ENCODE measurements at regions not wholly inside any gene's neighbourhood (a gene's known extent, or its start where the extent isn't known, plus 50 kb on each side); places are given as distances from the start of the nearest gene placed in this dataset.

DNA sequence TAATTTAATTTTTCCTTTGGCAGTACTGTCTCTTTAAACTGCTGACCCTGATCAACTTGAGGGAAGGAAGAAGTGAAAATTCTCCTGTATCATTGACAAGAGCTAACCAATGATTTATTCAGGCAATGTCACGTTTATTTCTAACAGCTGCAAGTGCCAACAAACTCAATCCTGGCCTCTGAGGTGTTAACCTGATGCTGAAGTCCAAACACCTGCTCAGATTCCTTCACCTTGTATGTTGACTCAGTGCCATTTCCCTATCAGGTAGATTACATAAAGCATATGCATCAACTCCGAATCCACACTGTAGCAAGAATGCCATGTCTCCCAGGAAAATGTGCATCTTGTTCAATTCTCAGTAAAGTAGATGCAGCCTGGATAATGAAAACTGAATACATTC is 820.0 kb downstream of the XPNPEP1 start:
- DNase-seq (ENCODE audit: extremely low spot score), result no peak
- CTCF ChIA-PET, result no interaction called here
- POLR2A ChIA-PET, result no interaction called here
- TF ChIP-seq, protein P1, sequence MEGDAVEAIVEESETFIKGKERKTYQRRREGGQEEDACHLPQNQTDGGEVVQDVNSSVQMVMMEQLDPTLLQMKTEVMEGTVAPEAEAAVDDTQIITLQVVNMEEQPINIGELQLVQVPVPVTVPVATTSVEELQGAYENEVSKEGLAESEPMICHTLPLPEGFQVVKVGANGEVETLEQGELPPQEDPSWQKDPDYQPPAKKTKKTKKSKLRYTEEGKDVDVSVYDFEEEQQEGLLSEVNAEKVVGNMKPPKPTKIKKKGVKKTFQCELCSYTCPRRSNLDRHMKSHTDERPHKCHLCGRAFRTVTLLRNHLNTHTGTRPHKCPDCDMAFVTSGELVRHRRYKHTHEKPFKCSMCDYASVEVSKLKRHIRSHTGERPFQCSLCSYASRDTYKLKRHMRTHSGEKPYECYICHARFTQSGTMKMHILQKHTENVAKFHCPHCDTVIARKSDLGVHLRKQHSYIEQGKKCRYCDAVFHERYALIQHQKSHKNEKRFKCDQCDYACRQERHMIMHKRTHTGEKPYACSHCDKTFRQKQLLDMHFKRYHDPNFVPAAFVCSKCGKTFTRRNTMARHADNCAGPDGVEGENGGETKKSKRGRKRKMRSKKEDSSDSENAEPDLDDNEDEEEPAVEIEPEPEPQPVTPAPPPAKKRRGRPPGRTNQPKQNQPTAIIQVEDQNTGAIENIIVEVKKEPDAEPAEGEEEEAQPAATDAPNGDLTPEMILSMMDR (IDR thresholded peaks at IDR 0.05; ENCODE audit: control extremely low read depth, extremely low read depth, low read depth, missing control alignments), result no peak

DNA sequence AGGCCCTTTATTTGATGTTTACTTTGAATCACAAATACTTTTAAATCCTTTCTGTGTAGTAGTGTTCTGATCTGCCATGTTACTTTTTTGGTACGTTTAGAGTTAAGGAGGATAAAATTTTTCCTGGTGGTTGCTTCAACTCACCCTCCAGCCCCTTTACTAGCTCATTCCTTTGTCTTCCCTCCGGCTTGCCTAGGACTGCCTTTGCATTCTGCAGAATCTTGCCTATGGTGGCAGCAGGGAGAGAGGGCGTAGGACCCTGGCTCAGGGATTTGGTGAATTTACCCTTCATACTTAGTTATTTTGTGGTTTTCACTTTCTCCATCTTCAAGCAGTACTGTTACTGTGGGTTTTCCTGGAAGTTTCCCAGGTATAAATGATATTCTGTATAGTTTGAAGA is 833.5 kb downstream of the XPNPEP1 start:
- TF ChIP-seq, protein P1 (IDR thresholded peaks at IDR 0.05; ENCODE audit: control extremely low read depth, extremely low read depth, low read depth, missing control alignments), result no peak
- ChIA-PET CTCF (interaction anchor here (1.5 kb wide), 1 partner anchor 11 kb away, joined by 5 read pairs; no protein-coding TSS in a partner anchor), POLR2A (no interaction called here)
- DNase-seq (ENCODE audit: extremely low spot score), result no peak

DNA sequence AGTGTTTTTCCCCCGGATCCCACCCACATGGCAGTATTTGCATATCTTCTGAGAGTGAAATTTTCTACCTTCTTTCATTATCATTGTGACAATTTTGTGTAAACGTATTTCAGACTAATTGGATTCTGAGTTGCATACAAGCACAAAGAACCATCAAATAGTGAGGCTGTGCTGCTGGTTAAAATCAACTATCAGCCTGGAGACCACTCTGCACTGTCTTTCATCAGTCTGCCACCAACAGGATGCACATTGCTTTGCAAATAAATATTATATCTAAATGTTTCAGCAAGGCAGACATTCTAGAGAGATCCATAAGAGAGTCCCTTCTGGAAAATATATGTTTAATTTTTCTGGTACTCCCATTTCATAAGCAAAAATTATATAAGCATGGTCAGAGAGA is 851.8 kb downstream of the XPNPEP1 start:
- ChIA-PET CTCF (no interaction called here), POLR2A (no interaction called here)
- TF ChIP-seq, protein P1 (IDR thresholded peaks at IDR 0.05; ENCODE audit: control extremely low read depth, extremely low read depth, low read depth, missing control alignments), result no peak
- no peak for DNase-seq (ENCODE audit: extremely low spot score)

DNA sequence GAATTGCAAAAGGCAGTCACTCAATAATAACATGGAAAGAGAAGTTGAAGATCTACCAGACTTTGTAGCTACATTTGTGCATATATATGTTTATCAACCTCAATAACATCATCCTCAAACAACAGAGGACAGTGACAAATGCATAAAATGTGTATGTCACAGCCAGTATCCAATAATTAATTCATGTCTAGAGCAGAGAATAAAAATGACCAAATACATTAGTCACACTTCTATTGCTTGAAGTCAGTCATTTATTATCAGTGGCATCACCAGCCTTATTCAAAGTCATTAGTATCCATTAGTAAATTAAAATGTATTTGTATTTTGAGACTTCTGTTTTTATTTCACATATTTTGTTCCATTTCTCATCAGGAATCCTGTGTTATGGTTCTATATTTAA is 852.8 kb downstream of the XPNPEP1 start:
- DNase-seq (ENCODE audit: extremely low spot score), result no peak
- ChIA-PET POLR2A (no interaction called here), CTCF (interaction anchor here (1.7 kb wide), 1 partner anchor 9 kb away, joined by 5 read pairs; no protein-coding TSS in a partner anchor)
- TF ChIP-seq, protein P1 (IDR thresholded peaks at IDR 0.05; ENCODE audit: control extremely low read depth, extremely low read depth, low read depth, missing control alignments), result no peak

DNA sequence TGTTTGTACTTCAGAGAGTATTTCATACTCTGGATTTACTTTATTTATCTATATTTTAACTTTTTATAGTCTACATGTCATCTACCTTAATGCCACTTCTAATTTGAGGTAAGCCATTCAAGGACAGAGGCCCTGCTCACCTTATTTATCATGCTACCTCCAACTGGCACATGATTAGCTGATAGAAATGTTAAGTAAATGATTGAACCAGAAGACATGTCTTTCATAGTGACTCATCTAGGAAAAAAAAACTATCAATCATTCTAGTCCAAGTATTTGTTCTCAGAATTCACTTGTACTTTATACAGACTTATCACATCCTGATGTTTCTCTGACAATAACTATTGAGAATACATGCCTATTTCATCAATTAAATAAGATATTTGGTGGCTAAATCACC is 856.3 kb downstream of the XPNPEP1 start:
- ChIA-PET POLR2A (no interaction called here), CTCF (no interaction called here)
- no peak for DNase-seq (ENCODE audit: extremely low spot score)
- TF ChIP-seq, protein P1 (IDR thresholded peaks at IDR 0.05; ENCODE audit: control extremely low read depth, extremely low read depth, low read depth, missing control alignments), result no peak

DNA sequence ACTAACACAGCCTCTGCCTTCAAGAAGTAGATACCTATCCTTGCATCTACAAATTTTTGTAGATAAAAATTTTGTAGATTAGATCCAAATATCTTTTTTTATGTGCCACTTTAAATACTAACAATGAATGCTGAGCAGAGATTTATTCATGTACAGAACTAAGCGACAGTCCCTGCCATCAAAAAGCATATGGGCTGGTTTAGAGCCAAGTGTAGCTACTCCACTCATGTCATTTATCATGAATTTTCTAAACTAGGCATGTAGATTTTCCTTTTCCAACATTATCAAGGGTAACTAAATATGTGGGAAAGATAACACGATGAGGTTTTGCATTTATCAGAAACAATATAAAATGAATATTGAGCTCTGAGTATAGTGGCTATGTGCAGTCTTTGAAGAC is 857.5 kb downstream of the XPNPEP1 start:
- TF ChIP-seq, protein P1 (IDR thresholded peaks at IDR 0.05; ENCODE audit: control extremely low read depth, extremely low read depth, low read depth, missing control alignments), result no peak
- ChIA-PET CTCF (interaction anchor here (1.1 to 1.9 kb wide), 2 partner anchors 13 to 15 kb away, joined by 3 to 5 read pairs; no protein-coding TSS in a partner anchor), POLR2A (no interaction called here)
- no peak for DNase-seq (ENCODE audit: extremely low spot score)

DNA sequence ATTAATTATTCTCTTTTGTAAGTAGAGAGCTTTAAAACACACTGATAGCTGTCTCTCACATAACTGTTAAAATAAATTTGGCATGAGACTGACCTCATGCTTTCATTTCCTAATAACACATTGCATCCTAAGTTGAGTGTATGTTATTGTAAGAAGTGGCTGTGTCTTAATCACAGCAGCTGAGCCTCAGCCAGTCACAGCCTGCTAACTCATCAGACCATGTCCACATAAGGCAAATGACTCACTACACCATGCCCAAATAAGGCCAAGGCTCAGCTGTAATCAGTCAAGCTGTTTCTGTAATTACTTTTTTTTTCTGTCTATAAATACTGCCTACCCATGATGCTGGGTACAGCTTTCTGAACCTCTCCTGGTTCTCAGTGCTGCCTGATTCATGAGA is 860.9 kb downstream of the XPNPEP1 start:
- ChIA-PET POLR2A (no interaction called here), CTCF (interaction anchor here (0.9 kb wide), 1 partner anchor 12 kb away, joined by 3 read pairs; no protein-coding TSS in a partner anchor)
- TF ChIP-seq, protein P1 (IDR thresholded peaks at IDR 0.05; ENCODE audit: control extremely low read depth, extremely low read depth, low read depth, missing control alignments), result no peak
- no peak for DNase-seq (ENCODE audit: extremely low spot score)

Data from GM10248 (cell line).